Testis (tissue), 2 donors: ENCODE measurements at regions not wholly inside any gene's neighbourhood (a gene's known extent, or its start where the extent isn't known, plus 50 kb on each side); places are given as distances from the start of the nearest gene placed in this dataset.

Source experiments
- DNase-seq: peaks from one replicate; pipeline ENCODE4 v3.0.0-alpha.2; 2019
- H3K27ac ChIP-seq, 2 donors: fragments of 200-600 bp; sonication (generic); one replicate each; pipeline ENCODE4 v1.5.1; 2019
- H3K27me3 ChIP-seq: fragments of 200-600 bp; sonication (generic); one replicate; pipeline ENCODE4 v1.5.1; 2019
- H3K36me3 ChIP-seq: fragments of 200-600 bp; sonication (generic); one replicate; pipeline ENCODE4 v1.5.1; 2017; ENCODE audit warnings: low read depth; ENCODE audit errors: missing control alignments
- H3K4me1 ChIP-seq: fragments of 200-600 bp; sonication (generic); one replicate; pipeline ENCODE4 v1.5.1; 2019
- H3K4me3 ChIP-seq, 2 donors: fragments of 200-600 bp; sonication (generic); one replicate each; pipeline ENCODE4 v1.5.1; 2017 to 2019
- H3K9me3 ChIP-seq: fragments of 200-600 bp; sonication (generic); one replicate; pipeline ENCODE4 v1.5.1; 2017
- POLR2A ChIP-seq: fragments of 450-650 bp; IDR thresholded peaks from one replicate; pipeline ENCODE4 v1.6.1; 2017; ENCODE audit warnings: antibody characterized with exemption, mild to moderate bottlenecking, moderate library complexity
- WGBS, 2 donors: methylation state at CpG; one replicate each; pipeline ENCODE4 v1.1.5; 2018; 5-methylcytosine and 5-hydroxymethylcytosine counted together
- intact Hi-C: fragments of 100-400 bp; cut with DNase I; formaldehyde crosslinking; loops from one replicate; pipeline ENCODE4 v1.15.1; 2023; ENCODE audit warnings: low total_unique reads
- TF ChIP-seq, protein P1 (sequence below), 3 experiments: fragments of 450-650 bp in 2 of 3; fragments of 200-600 bp in 1 of 3; sonication (generic) in 1 of 3; IDR thresholded peaks; one replicate each; pipeline ENCODE4 v1.5.1; 2016 to 2019; ENCODE audit warnings: antibody characterized with exemption in 3 of 3, mild to moderate bottlenecking in 2 of 3, moderate library complexity in 1 of 3

DNA sequence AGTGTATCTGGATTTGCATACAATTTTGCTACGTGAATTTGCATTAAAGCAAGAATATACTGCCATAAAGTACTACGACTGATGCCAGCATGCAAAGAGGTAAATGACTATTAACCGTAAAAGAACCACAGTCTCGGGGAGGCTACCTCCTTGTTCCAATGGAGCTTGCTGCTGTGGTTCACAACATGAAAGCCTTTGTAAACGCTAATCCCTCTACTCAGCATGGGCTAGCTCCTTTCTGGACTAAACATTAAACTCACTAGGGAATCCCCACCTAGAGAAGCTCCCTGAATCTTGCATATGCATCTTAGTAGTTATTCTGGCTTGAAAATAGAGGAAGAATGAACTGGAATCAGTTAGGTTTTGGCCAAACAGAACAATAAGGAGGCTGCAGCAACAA lies 60.5 kb upstream of the ARHGAP32 start:
- intact Hi-C loops: no loop called here
- TF ChIP-seq, protein P1, sequence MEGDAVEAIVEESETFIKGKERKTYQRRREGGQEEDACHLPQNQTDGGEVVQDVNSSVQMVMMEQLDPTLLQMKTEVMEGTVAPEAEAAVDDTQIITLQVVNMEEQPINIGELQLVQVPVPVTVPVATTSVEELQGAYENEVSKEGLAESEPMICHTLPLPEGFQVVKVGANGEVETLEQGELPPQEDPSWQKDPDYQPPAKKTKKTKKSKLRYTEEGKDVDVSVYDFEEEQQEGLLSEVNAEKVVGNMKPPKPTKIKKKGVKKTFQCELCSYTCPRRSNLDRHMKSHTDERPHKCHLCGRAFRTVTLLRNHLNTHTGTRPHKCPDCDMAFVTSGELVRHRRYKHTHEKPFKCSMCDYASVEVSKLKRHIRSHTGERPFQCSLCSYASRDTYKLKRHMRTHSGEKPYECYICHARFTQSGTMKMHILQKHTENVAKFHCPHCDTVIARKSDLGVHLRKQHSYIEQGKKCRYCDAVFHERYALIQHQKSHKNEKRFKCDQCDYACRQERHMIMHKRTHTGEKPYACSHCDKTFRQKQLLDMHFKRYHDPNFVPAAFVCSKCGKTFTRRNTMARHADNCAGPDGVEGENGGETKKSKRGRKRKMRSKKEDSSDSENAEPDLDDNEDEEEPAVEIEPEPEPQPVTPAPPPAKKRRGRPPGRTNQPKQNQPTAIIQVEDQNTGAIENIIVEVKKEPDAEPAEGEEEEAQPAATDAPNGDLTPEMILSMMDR (IDR thresholded peaks at IDR 0.05): no peak
- TF ChIP-seq POLR2A: no peak
- Histone ChIP-seq H3K4me3 (no peak overlapping the region), H3K36me3 (no peaks in the 10 kb centered on the region), H3K9me3 (no peaks in the 10 kb centered on the region), H3K27ac (no peak overlapping the region), H3K27me3 (no peaks in the 10 kb centered on the region), H3K4me1 (no peaks in the 10 kb centered on the region)
- 71 to 83% methylated on average over 5 of the region's 5 CpGs for WGBS, 2 donors
- no peak for DNase-seq

DNA sequence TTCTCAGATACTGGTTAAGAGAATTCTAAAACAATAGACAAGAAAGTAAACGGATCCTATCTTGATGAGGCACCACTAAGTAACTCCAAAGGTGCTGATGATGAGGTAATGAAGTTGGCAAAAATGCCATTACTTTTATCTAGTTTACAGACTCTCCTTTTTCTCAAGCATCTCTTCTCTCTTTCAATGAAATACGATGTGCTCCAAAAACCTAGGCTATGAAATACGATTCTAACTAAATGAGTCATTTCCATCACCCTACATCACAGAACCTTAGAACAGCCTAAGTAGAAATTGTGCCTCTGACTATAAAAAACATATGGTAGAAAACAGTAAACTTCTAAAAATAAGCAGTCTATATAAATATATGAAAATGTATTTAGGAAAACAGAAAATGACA lies 58.9 kb upstream of the ARHGAP32 start:
- Histone ChIP-seq H3K4me3 (no peak overlapping the region), H3K36me3 (no peaks in the 10 kb centered on the region), H3K27ac (no peak overlapping the region), H3K4me1 (no peaks in the 10 kb centered on the region), H3K9me3 (no peaks in the 10 kb centered on the region), H3K27me3 (no peaks in the 10 kb centered on the region)
- no peak for TF ChIP-seq POLR2A
- TF ChIP-seq, protein P1 (IDR thresholded peaks at IDR 0.05): no peak
- intact Hi-C loops: no loop called here
- WGBS, 2 donors: 73 to 78% methylated on average over 3 of the region's 3 CpGs
- DNase-seq: no peak

DNA sequence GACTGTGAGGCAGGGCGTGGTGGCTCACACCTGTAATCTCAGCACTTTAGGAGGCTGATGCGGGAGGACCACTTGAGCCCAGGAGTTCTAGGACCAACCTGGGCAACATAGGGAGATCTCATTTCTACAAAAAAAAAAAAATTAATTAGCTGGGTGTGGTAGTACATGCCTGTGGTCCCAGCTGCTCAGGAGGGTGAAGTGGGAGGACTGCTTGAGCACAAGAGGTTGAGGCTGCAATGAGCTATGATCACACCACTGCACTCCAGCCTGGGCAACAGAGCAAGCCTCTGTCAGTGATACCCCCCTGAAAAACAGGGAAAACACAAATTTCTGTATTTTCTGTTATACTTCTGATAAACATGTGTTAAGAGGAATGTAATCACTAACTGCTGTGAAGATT lies 57.8 kb upstream of the ARHGAP32 start:
- no peak overlapping the region for H3K4me3 ChIP-seq
- no peaks in the 10 kb centered on the region for H3K4me1 ChIP-seq
- intact Hi-C loops: no loop called here
- no peak for DNase-seq
- H3K36me3 ChIP-seq: no peaks in the 10 kb centered on the region
- TF ChIP-seq POLR2A: no peak
- TF ChIP-seq, protein P1 (IDR thresholded peaks at IDR 0.05): no peak
- 95 to 100% methylated on average over 2 of the region's 2 CpGs for WGBS, 2 donors
- H3K27me3 ChIP-seq: no peaks in the 10 kb centered on the region
- no peaks in the 10 kb centered on the region for H3K9me3 ChIP-seq
- no peak overlapping the region for H3K27ac ChIP-seq

DNA sequence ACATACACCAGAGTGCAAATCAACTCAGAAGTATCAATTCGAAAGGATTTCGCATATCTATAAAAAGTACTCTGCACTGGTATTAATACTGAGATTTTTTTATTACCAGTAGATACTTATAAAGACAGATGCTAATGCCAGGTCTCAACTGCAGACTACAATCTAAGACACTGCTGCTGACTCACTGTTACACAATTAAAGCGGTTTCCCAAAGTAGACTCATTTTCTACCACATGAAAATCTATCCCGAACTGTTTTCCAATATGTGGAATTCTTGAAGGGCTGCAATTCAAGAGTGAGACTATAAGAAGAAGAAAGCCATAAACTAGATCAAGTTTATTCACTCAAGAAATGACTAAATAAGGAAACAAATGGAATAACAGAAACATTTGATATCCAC lies 57.2 kb upstream of the ARHGAP32 start:
- Histone ChIP-seq H3K4me1 (no peaks in the 10 kb centered on the region), H3K36me3 (no peaks in the 10 kb centered on the region), H3K27me3 (no peaks in the 10 kb centered on the region), H3K27ac (no peak overlapping the region), H3K4me3 (no peak overlapping the region), H3K9me3 (no peaks in the 10 kb centered on the region)
- intact Hi-C loops: no loop called here
- TF ChIP-seq POLR2A: no peak
- TF ChIP-seq, protein P1 (IDR thresholded peaks at IDR 0.05): no peak
- WGBS, 2 donors: 77 to 94% methylated on average over 4 of the region's 4 CpGs
- DNase-seq: no peak

DNA sequence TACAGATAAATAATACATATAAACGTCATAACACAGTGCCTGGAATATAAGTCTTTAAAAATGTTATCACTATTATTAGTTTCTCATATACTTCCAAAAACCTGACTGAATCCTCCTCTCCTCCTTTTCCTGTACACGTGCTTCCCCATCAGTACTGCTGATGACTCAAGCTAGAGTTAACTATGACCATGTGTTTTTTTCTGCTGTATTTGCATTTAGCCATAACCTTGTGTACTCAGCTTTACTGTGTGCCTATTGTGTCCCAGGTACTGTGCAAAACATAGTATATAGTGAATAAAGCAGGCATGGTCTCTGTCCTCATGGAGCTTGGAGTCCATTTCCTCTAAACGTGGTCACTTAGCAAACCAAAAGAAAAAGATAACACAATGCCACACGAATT lies 56.5 kb upstream of the ARHGAP32 start:
- 70 to 73% methylated on average over 4 of the region's 4 CpGs for WGBS, 2 donors
- intact Hi-C loops: no loop called here
- no peak overlapping the region for H3K27ac ChIP-seq
- no peaks in the 10 kb centered on the region for H3K36me3 ChIP-seq
- H3K9me3 ChIP-seq: no peaks in the 10 kb centered on the region
- no peak for DNase-seq
- H3K4me1 ChIP-seq: no peaks in the 10 kb centered on the region
- no peaks in the 10 kb centered on the region for H3K27me3 ChIP-seq
- no peak for TF ChIP-seq POLR2A
- TF ChIP-seq, protein P1 (IDR thresholded peaks at IDR 0.05): no peak
- H3K4me3 ChIP-seq: no peak overlapping the region
